ENCODE measurements at regions not wholly inside any gene's neighbourhood (a gene's known extent, or its start where the extent isn't known, plus 50 kb on each side); places are given as distances from the start of the nearest gene placed in this dataset.

DNA sequence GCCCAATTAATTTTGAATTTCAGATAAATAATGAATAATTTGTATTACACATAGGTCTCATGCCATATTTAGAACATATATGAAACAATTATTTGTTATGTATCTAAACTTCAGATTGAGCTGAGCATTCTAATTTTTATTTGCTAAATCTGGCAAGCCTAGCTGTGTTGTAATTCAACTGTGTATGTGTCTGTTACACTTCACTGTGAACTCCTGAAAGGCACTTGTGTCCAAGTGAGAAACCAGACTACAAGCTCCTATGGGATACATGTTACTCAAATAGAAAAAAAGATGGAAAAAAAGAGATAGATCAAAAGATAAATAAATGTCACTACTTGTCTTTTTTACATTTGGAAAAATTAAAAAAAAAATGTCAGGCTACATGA lies 56.5 kb upstream of the ANKRD55 start:
- TF ChIP-seq CTCF (IDR thresholded peaks at IDR 0.05) (no peak), POLR2A (IDR thresholded peaks at IDR 0.05) (no peak)

Data from upper lobe of left lung (tissue), 4 donors.